ENCODE measurements at regions not wholly inside any gene's neighbourhood (a gene's known extent, or its start where the extent isn't known, plus 50 kb on each side); places are given as distances from the start of the nearest gene placed in this dataset.

DNA sequence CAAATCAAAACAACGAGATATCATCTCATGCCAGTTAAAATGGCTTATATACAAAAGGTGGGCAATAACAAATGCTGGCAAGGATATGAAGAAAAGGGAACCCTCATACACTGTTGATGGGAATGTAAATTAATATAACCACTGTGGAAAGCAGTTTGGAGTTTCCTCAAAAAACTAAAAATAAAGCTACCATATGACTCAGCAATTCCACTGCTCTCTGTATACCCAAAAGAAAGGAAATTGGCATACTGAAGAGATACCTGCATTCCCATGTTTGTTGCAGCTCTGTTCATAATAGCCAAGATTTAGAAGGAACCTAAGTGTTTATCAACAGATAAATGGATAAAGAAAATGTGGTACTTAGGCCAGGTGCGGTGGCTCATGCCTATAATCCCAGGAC is 124.8 kb downstream of the MSTN start:
- TF ChIP-seq, protein P1, sequence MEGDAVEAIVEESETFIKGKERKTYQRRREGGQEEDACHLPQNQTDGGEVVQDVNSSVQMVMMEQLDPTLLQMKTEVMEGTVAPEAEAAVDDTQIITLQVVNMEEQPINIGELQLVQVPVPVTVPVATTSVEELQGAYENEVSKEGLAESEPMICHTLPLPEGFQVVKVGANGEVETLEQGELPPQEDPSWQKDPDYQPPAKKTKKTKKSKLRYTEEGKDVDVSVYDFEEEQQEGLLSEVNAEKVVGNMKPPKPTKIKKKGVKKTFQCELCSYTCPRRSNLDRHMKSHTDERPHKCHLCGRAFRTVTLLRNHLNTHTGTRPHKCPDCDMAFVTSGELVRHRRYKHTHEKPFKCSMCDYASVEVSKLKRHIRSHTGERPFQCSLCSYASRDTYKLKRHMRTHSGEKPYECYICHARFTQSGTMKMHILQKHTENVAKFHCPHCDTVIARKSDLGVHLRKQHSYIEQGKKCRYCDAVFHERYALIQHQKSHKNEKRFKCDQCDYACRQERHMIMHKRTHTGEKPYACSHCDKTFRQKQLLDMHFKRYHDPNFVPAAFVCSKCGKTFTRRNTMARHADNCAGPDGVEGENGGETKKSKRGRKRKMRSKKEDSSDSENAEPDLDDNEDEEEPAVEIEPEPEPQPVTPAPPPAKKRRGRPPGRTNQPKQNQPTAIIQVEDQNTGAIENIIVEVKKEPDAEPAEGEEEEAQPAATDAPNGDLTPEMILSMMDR (IDR thresholded peaks at IDR 0.05), result no peak
- no peak for TF ChIP-seq POLR2A (IDR thresholded peaks at IDR 0.05)

All from heart left ventricle (tissue), 13 donors.